LNCaP clone FGC (cell line): ENCODE measurements at regions not wholly inside any gene's neighbourhood (a gene's known extent, or its start where the extent isn't known, plus 50 kb on each side); places are given as distances from the start of the nearest gene placed in this dataset.
"Not testable (repeated sequence)": the region's sequence is repeated elsewhere in the genome, so short reads cannot be mapped to it uniquely, and the experiment has no call there.

Source experiments
- DNase-seq: peaks from one replicate; pipeline ENCODE4 v3.0.0-alpha.2; 2011; ENCODE audit warnings: low read depth
- H3K4me3 ChIP-seq: 2 replicates; pipeline ENCODE4 v1.5.1; 2011; ENCODE audit warnings: mild to moderate bottlenecking, low read depth, low read length, control low read depth
- CTCF ChIP-seq: IDR thresholded peaks from 2 replicates; pipeline ENCODE4 v1.5.1; 2012; ENCODE audit warnings: mild to moderate bottlenecking; ENCODE audit not compliant: control insufficient read depth, insufficient read depth; ENCODE audit errors: extremely low read depth

- TF ChIP-seq CTCF = no peak
- H3K4me3 ChIP-seq = no peak overlapping the region
- no peak for DNase-seq
Observed at GRCh38 chr3:160092760-160093159, 104.1 kb downstream of the IL12A start.

GRCh38 chr3:160094562-160094961 is 105.9 kb downstream of the IL12A start:
- TF ChIP-seq CTCF = no peak
- no peak overlapping the region for H3K4me3 ChIP-seq
- no peak for DNase-seq

GRCh38 chr3:160097478-160097877 is 108.8 kb downstream of the IL12A start:
- no peak overlapping the region for H3K4me3 ChIP-seq
- no peak for DNase-seq
- TF ChIP-seq CTCF = no peak

GRCh38 chr3:160098261-160098908 is 109.8 kb downstream of the IL12A start:
- H3K4me3 ChIP-seq = no peak overlapping the region
- DNase-seq = no peak
- no peak for TF ChIP-seq CTCF

GRCh38 chr3:160098926-160099626 is 110.4 kb downstream of the IL12A start:
- DNase-seq = no peak
- no peak for TF ChIP-seq CTCF
- no peak overlapping the region for H3K4me3 ChIP-seq

- TF ChIP-seq CTCF = no peak
- no peak overlapping the region for H3K4me3 ChIP-seq
- no peak for DNase-seq
Observed at GRCh38 chr3:160099834-160100233, 111.2 kb downstream of the IL12A start.

- no peak for TF ChIP-seq CTCF
- H3K4me3 ChIP-seq = no peak overlapping the region
- no peak for DNase-seq
Observed at GRCh38 chr3:160100610-160101009, 112.0 kb downstream of the IL12A start.

- not testable (repeated sequence) for H3K4me3 ChIP-seq, DNase-seq
Observed at GRCh38 chr3:160102001-160102400, 113.4 kb downstream of the IL12A start.
